Bronchial epithelial cell (primary cell): ENCODE measurements at regions not wholly inside any gene's neighbourhood (a gene's known extent, or its start where the extent isn't known, plus 50 kb on each side); places are given as distances from the start of the nearest gene placed in this dataset.
A peak's percentile ranks its signal among the peaks of the same experiment; 100 is the strongest.

Source experiments
- DNase-seq: peaks from one replicate; pipeline ENCODE4 v3.0.0-alpha.2; 2010; ENCODE audit warnings: low read depth
- FAIRE-seq: peaks from 2 replicates; lab custom pipeline; 2011; peaks lifted over from hg19 to GRCh38; lab: Jason Lieb, UNC
- H3K27me3 ChIP-seq: 2 replicates; pipeline ENCODE4 v1.5.1; 2011; ENCODE audit warnings: low read length; ENCODE audit not compliant: control insufficient read depth, insufficient read depth
- H3K36me3 ChIP-seq: 2 replicates; pipeline ENCODE4 v1.5.1; 2011; ENCODE audit warnings: low read length; ENCODE audit not compliant: control insufficient read depth, insufficient read depth
- H3K4me3 ChIP-seq: 2 replicates; pipeline ENCODE4 v1.5.1; 2011; ENCODE audit warnings: mild to moderate bottlenecking, low read depth, low read length, control low read depth
- TF ChIP-seq, protein P1 (sequence below): IDR thresholded peaks from 2 replicates; pipeline ENCODE4 v1.5.1; 2011; ENCODE audit warnings: mild to moderate bottlenecking, moderate library complexity, low read length, control low read depth, inconsistent platforms; ENCODE audit not compliant: insufficient read depth, severe bottlenecking

- Histone ChIP-seq H3K36me3 (no peaks in the 10 kb centered on the region), H3K4me3 (no peak overlapping the region), H3K27me3 (no peaks in the 10 kb centered on the region)
- DNase-seq (no peak), FAIRE-seq (no peak)
- TF ChIP-seq, protein P1, sequence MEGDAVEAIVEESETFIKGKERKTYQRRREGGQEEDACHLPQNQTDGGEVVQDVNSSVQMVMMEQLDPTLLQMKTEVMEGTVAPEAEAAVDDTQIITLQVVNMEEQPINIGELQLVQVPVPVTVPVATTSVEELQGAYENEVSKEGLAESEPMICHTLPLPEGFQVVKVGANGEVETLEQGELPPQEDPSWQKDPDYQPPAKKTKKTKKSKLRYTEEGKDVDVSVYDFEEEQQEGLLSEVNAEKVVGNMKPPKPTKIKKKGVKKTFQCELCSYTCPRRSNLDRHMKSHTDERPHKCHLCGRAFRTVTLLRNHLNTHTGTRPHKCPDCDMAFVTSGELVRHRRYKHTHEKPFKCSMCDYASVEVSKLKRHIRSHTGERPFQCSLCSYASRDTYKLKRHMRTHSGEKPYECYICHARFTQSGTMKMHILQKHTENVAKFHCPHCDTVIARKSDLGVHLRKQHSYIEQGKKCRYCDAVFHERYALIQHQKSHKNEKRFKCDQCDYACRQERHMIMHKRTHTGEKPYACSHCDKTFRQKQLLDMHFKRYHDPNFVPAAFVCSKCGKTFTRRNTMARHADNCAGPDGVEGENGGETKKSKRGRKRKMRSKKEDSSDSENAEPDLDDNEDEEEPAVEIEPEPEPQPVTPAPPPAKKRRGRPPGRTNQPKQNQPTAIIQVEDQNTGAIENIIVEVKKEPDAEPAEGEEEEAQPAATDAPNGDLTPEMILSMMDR = no peak
Observed at GRCh38 chr3:9301091-9301490, 51.6 kb upstream of the SRGAP3 start.

GRCh38 chr3:9301798-9302197, 52.4 kb upstream of the SRGAP3 start:
- TF ChIP-seq, protein P1 = no peak
- FAIRE-seq = peak; percentile 28
- no peak overlapping the region for H3K4me3 ChIP-seq
- peak; percentile 92 for DNase-seq
- no peaks in the 10 kb centered on the region for H3K27me3 ChIP-seq
- H3K36me3 ChIP-seq = no peaks in the 10 kb centered on the region

- Histone ChIP-seq H3K36me3 (no peaks in the 10 kb centered on the region), H3K27me3 (no peaks in the 10 kb centered on the region), H3K4me3 (peak overlapping the region; percentile 13)
- DNase-seq = peak; percentile 85
- FAIRE-seq = no peak
- TF ChIP-seq, protein P1 = peak; percentile 86
Observed at GRCh38 chr3:9302425-9303181, 53.2 kb upstream of the SRGAP3 start.

GRCh38 chr3:9308298-9308990, 54.4 kb upstream of the THUMPD3 start:
- no peaks in the 10 kb centered on the region for H3K36me3 ChIP-seq
- H3K4me3 ChIP-seq = no peak overlapping the region
- TF ChIP-seq, protein P1 = no peak
- H3K27me3 ChIP-seq = no peaks in the 10 kb centered on the region
- no peak for FAIRE-seq
- no peak for DNase-seq

- no peak for FAIRE-seq
- TF ChIP-seq, protein P1 = no peak
Observed at GRCh38 chr3:9310043-9310442, 52.8 kb upstream of the THUMPD3 start.

More at GRCh38 chr3:9310043-9310442, 52.8 kb upstream of the THUMPD3 start:
- Histone ChIP-seq H3K4me3 (no peak overlapping the region), H3K36me3 (no peaks in the 10 kb centered on the region), H3K27me3 (no peaks in the 10 kb centered on the region)
- DNase-seq = no peak
